K562 (cell line): ENCODE measurements at regions not wholly inside any gene's neighbourhood (a gene's known extent, or its start where the extent isn't known, plus 50 kb on each side); places are given as distances from the start of the nearest gene placed in this dataset.

Source experiments
- ATAC-seq: fragments of 200-7000 bp; cut with Tn5 transposase; 3 replicates; pipeline ENCODE4 v1.9.1; 2020; ENCODE audit warnings: moderate library complexity
- BruUV-seq: library from RNA; stranded (reverse); fragments of 400-500 nt; replicated peaks from 2 replicates; lab custom pipeline; 2021; lab: Mats Ljungman, UMichigan
- CTCF ChIA-PET: fragments of 300-600 bp; formaldehyde crosslinking; extraction: SDS; loops from one replicate; lab custom pipeline; 2021; ENCODE audit warnings: low intra/inter-chr PET ratio; lab: Yijun Ruan, JAX
- POLR2A ChIA-PET: fragments of 300-600, 350-650 bp; sonication (Branson Sonifier 250); formaldehyde crosslinking; extraction: SDS; loops from one replicate; lab custom pipeline; 2021; ENCODE audit warnings: antibody characterized with exemption, inconsistent platforms; lab: Yijun Ruan, JAX
- DNase-seq, 4 experiments: peaks; one replicate each; pipeline versions ENCODE4 v3.0.0 to v3.0.0-alpha.2; 2011 to 2018; ENCODE audit warnings: low spot score in 3 of 4, mixed read lengths in 3 of 4; ENCODE audit errors: extremely low read depth in 1 of 4
- FAIRE-seq: peaks from 2 replicates; lab custom pipeline; 2011; peaks lifted over from hg19 to GRCh38; lab: Jason Lieb, UNC
- H2AFZ ChIP-seq: 2 replicates; pipeline ENCODE4 v1.6.0; 2011; ENCODE audit warnings: low read depth, low read length, control low read depth, inconsistent platforms
- H3K27ac ChIP-seq: fragments of 200-600 bp; 3 replicates; pipeline ENCODE4 v1.8.0; 2011; ENCODE audit warnings: low read depth, mild to moderate bottlenecking, control low read depth, inconsistent platforms, low read length, moderate library complexity, mixed read lengths; ENCODE audit errors: extremely low read depth
- H3K27me3 ChIP-seq, 2 experiments: fragments of 300-600 bp in 1 of 2; 2 replicates in 1 of 2; 3 replicates in 1 of 2; pipeline versions ENCODE4 v1.6.0 to v1.8.0; 2011; ENCODE audit warnings: inconsistent platforms in 2 of 2, low read length in 2 of 2, mild to moderate bottlenecking in 1 of 2, mixed read lengths in 1 of 2, moderate library complexity in 1 of 2; ENCODE audit not compliant: control insufficient read depth in 2 of 2, insufficient read depth in 2 of 2
- H3K36me3 ChIP-seq: fragments of 300-600 bp; 3 replicates; pipeline ENCODE4 v1.8.0; 2011; ENCODE audit warnings: mild to moderate bottlenecking, low read length, inconsistent platforms; ENCODE audit not compliant: control insufficient read depth, insufficient read depth
- H3K4me1 ChIP-seq, 2 experiments: fragments of 200-600 bp in 1 of 2; replicated peaks in 1 of 2; 2 replicates in 1 of 2; 3 replicates in 1 of 2; pipeline versions ENCODE4 v1.5.1 to v1.8.0; 2011; ENCODE audit warnings: inconsistent platforms in 2 of 2, low read length in 2 of 2, mild to moderate bottlenecking in 1 of 2, mixed read lengths in 1 of 2, moderate library complexity in 1 of 2; ENCODE audit not compliant: control insufficient read depth in 2 of 2, insufficient read depth in 2 of 2
- H3K4me2 ChIP-seq: 2 replicates; pipeline ENCODE4 v1.6.1; 2011; ENCODE audit warnings: low read length, control low read depth, inconsistent platforms, mixed read lengths; ENCODE audit not compliant: insufficient read depth
- H3K4me3 ChIP-seq: fragments of 200-600 bp; sonication (generic), shearing (Covaris generic); 2 replicates; pipeline ENCODE4 v1.5.1; 2016; ENCODE audit warnings: control low read depth, inconsistent platforms
- H3K79me2 ChIP-seq: fragments of 200-600 bp; 3 replicates; pipeline ENCODE4 v1.8.0; 2011; ENCODE audit warnings: low read length, inconsistent platforms; ENCODE audit not compliant: control insufficient read depth, insufficient read depth
- H3K9ac ChIP-seq, 2 experiments: 2 replicates each; pipeline versions ENCODE4 v1.6.0 to v1.6.1; 2011; ENCODE audit warnings: low read depth in 2 of 2, low read length in 2 of 2, control low read depth in 1 of 2, inconsistent platforms in 1 of 2, mild to moderate bottlenecking in 1 of 2, mixed read lengths in 1 of 2; ENCODE audit not compliant: insufficient read depth in 1 of 2
- H3K9me1 ChIP-seq: one replicate; pipeline ENCODE4 v1.6.0; 2011; ENCODE audit warnings: inconsistent platforms, mild to moderate bottlenecking, low read length, moderate library complexity; ENCODE audit not compliant: control insufficient read depth, insufficient read depth
- H3K9me3 ChIP-seq: replicated peaks from 2 replicates; pipeline ENCODE4 v1.5.1; 2011; ENCODE audit warnings: low read depth, low read length, inconsistent platforms; ENCODE audit not compliant: control insufficient read depth, insufficient read depth
- H4K20me1 ChIP-seq: replicated peaks from 2 replicates; pipeline ENCODE4 v1.6.1; 2011; ENCODE audit warnings: low read length, inconsistent platforms, mixed read lengths; ENCODE audit not compliant: control insufficient read depth, insufficient read depth
- BRCA1 ChIP-seq, 2 experiments: fragments of 450-650 bp in 1 of 2; sonication (generic) in 1 of 2; formaldehyde crosslinking in 1 of 2; IDR thresholded peaks; 2 replicates each; pipeline versions ENCODE4 v1.5.0 to v1.6.1; 2017 to 2020; ENCODE audit warnings: mild to moderate bottlenecking in 1 of 2, missing genetic modification reagents in 1 of 2
- ETV6 ChIP-seq, 3 experiments: fragments of 150-350 bp in 1 of 3; sonication (generic) in 1 of 3; formaldehyde crosslinking in 1 of 3; IDR thresholded peaks; 2 replicates each; pipeline versions ENCODE4 v1.6.1 to v1.8.0; 2014 to 2022; ENCODE audit warnings: borderline replicate concordance in 2 of 3, low read depth in 2 of 3, antibody characterized with exemption in 1 of 3, low read length in 1 of 3, mild to moderate bottlenecking in 1 of 3, missing genetic modification reagents in 1 of 3
- FOXJ2 ChIP-seq: fragments of 200-800 bp; sonication (Bioruptor generic); IDR thresholded peaks from 2 replicates; pipeline ENCODE4 v1.6.1; 2016; ENCODE audit warnings: missing genetic modification characterization, missing compliant biosample characterization
- IRF9 ChIP-seq: fragments of 450-650 bp; IDR thresholded peaks from 2 replicates; pipeline ENCODE4 v1.6.1; 2016; ENCODE audit warnings: missing biosample characterization, missing genetic modification characterization
- MAFK ChIP-seq: IDR thresholded peaks from 2 replicates; pipeline ENCODE4 v1.6.1; 2011; ENCODE audit warnings: low read length, improper control_type of control experiment
- MBD2 ChIP-seq: sonication (generic); IDR thresholded peaks from 2 replicates; pipeline ENCODE4 v1.6.1; 2016; ENCODE audit warnings: low read depth, borderline replicate concordance
- NCOA6 ChIP-seq: fragments of 450-650 bp; IDR thresholded peaks from 2 replicates; pipeline ENCODE4 v1.6.1; 2017; ENCODE audit warnings: mild to moderate bottlenecking
- NFE2 ChIP-seq: IDR thresholded peaks from 2 replicates; pipeline ENCODE4 v1.6.1; 2014; ENCODE audit warnings: antibody characterized with exemption, low read depth
- PRDM10 ChIP-seq: fragments of 450-650 bp; IDR thresholded peaks from 2 replicates; pipeline ENCODE4 v1.6.1; 2018; ENCODE audit not compliant: partially characterized antibody
- RFX7 ChIP-seq: fragments of 250-450 bp; sonication (Bioruptor Pico); IDR thresholded peaks from 2 replicates; pipeline ENCODE4 v1.5.1; 2021; ENCODE audit warnings: mild to moderate bottlenecking
- SNAPC5 ChIP-seq: fragments of 250-450 bp; sonication (Bioruptor Pico); IDR thresholded peaks from 2 replicates; pipeline ENCODE4 v1.8.0; 2021; ENCODE audit warnings: moderate library complexity, mild to moderate bottlenecking, inconsistent platforms
- ZBTB49 ChIP-seq: sonication (generic); formaldehyde crosslinking; IDR thresholded peaks from 2 replicates; pipeline ENCODE4 v1.8.0; 2022; ENCODE audit warnings: missing genetic modification reagents, mild to moderate bottlenecking, borderline replicate concordance
- ZNF444 ChIP-seq: fragments of 250-450 bp; sonication (Bioruptor Pico); IDR thresholded peaks from 2 replicates; pipeline ENCODE4 v1.4.0; 2020; ENCODE audit warnings: mild to moderate bottlenecking, moderate library complexity
- ZNF584 ChIP-seq: fragments of 200-800 bp; sonication (Bioruptor generic); IDR thresholded peaks from 2 replicates; pipeline ENCODE4 v1.6.1; 2016; ENCODE audit warnings: low read depth, mild to moderate bottlenecking, missing genetic modification characterization, missing compliant biosample characterization
- WGBS: fragments of 100-300 bp; shearing (Covaris generic); methylation state at CpG from one replicate; pipeline ENCODE4 v1.1.6; 2016; ENCODE audit warnings: low coverage, mixed read lengths; ENCODE audit not compliant: insufficient coverage; ENCODE audit errors: missing lambda C conversion rate; 5-methylcytosine and 5-hydroxymethylcytosine counted together
- in situ Hi-C: fragments of 300-500 bp; cut with MboI; formaldehyde crosslinking; loops from 4 replicates; pipeline ENCODE4 v1.15.0; 2018; ENCODE audit warnings: inconsistent platforms, mixed read lengths
- intact Hi-C: fragments of 100-400 bp; cut with micrococcal nuclease; formaldehyde crosslinking; loops from 2 replicates; pipeline ENCODE4 v1.14.2; 2022

- ATAC-seq (no peak), FAIRE-seq (no peak), DNase-seq (no peak)
- H3K27ac ChIP-seq = no peak overlapping the region
- no peak overlapping the region for H3K9ac ChIP-seq
- no peaks in the 10 kb centered on the region for H3K9me3 ChIP-seq
- H4K20me1 ChIP-seq = no peaks in the 10 kb centered on the region
- no peaks in the 10 kb centered on the region for H3K27me3 ChIP-seq
- no peaks in the 10 kb centered on the region for H3K9me1 ChIP-seq
- in situ Hi-C loops (no loop called here), intact Hi-C loops (no loop called here)
- H3K4me3 ChIP-seq = no peak overlapping the region
- no peaks in the 10 kb centered on the region for H3K79me2 ChIP-seq
- ChIA-PET CTCF (no interaction called here), POLR2A (no interaction called here)
- 1% methylated on average over 4 of the region's 4 CpGs for WGBS
- no peaks in the 10 kb centered on the region for H3K36me3 ChIP-seq
- H2AFZ ChIP-seq = no peak overlapping the region
- no peak overlapping the region for H3K4me2 ChIP-seq
- no peaks in the 10 kb centered on the region for H3K4me1 ChIP-seq
- no TSS peak for BruUV-seq
- TF ChIP-seq ZNF444 (CRISPR knock-in tag) (no peak), FOXJ2 (tag) (no peak), RFX7 (CRISPR knock-in tag) (no peak), PRDM10 (no peak), NFE2 (no peak), ZNF584 (CRISPR knock-in tag) (no peak), MBD2 (no peak), NCOA6 (no peak), SNAPC5 (CRISPR knock-in tag) (no peak), ZBTB49 (no peak), ETV6 (IDR thresholded peaks at IDR 0.05; ENCODE audit: borderline replicate concordance in 1 of 2, low read depth in 2 of 2, low read length in 1 of 2) (no peak), ETV6 (CRISPR knock-in tag; IDR thresholded peaks at IDR 0.05; ENCODE audit: borderline replicate concordance) (no peak), MAFK (no peak), IRF9 (tag) (no peak), BRCA1 (IDR thresholded peaks at IDR 0.05) (no peak), BRCA1 (CRISPR knock-in tag; IDR thresholded peaks at IDR 0.05) (no peak)
Measured at GRCh38 chr2:36147670-36148390, 207.7 kb upstream of the CRIM1 start.
